ENCODE measurements at regions not wholly inside any gene's neighbourhood (a gene's known extent, or its start where the extent isn't known, plus 50 kb on each side); places are given as distances from the start of the nearest gene placed in this dataset.

DNA sequence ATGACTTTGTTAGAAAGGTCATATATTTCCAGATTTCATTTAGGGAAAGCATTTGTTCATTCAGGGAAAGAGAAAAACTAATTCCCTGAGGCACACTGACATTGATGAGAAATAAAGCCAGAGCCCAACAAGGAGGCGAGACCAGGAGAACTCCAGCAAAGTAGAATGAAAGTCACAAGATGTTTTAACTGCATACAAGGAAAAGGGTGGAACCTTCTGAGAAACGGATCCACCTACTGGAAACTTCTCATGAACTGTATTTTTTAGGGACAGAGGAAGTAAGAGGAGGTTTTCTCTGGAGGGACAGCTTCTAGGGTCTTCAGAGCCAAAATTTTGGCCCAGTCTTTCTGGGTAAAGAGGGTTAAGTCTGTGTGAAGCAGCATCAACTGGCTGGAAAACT is 548.2 kb upstream of the PIK3C3 start (continued):
- TF ChIP-seq EGR1 (IDR thresholded peaks at IDR 0.05; ENCODE audit: borderline replicate concordance in 1 of 2, low read depth in 2 of 2, low read length in 2 of 2) (no peak), NR2C2 (IDR thresholded peaks at IDR 0.05; ENCODE audit: borderline replicate concordance, control insufficient read depth, insufficient read length, low read depth) (no peak), SREBF1 (IDR thresholded peaks at IDR 0.05; ENCODE audit: low read length) (no peak), POLR2A (IDR thresholded peaks at IDR 0.05; ENCODE audit: low read depth, low read length) (no peak), IKZF1 (conservative IDR thresholded peaks at IDR 0.05) (no peak), IKZF2 (IDR thresholded peaks at IDR 0.05) (no peak), HDGF (IDR thresholded peaks at IDR 0.05) (no peak), MXI1 (IDR thresholded peaks at IDR 0.05; ENCODE audit: low read depth, low read length) (no peak), NBN (IDR thresholded peaks at IDR 0.05) (no peak)
- TF ChIP-seq, protein P1, sequence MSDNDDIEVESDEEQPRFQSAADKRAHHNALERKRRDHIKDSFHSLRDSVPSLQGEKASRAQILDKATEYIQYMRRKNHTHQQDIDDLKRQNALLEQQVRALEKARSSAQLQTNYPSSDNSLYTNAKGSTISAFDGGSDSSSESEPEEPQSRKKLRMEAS (IDR thresholded peaks at IDR 0.05; ENCODE audit: low read depth, low read length): no peak
- TF ChIP-seq, protein P2, sequence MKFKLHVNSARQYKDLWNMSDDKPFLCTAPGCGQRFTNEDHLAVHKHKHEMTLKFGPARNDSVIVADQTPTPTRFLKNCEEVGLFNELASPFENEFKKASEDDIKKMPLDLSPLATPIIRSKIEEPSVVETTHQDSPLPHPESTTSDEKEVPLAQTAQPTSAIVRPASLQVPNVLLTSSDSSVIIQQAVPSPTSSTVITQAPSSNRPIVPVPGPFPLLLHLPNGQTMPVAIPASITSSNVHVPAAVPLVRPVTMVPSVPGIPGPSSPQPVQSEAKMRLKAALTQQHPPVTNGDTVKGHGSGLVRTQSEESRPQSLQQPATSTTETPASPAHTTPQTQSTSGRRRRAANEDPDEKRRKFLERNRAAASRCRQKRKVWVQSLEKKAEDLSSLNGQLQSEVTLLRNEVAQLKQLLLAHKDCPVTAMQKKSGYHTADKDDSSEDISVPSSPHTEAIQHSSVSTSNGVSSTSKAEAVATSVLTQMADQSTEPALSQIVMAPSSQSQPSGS (IDR thresholded peaks at IDR 0.05; ENCODE audit: low read length): no peak
- TF ChIP-seq, protein P3, sequence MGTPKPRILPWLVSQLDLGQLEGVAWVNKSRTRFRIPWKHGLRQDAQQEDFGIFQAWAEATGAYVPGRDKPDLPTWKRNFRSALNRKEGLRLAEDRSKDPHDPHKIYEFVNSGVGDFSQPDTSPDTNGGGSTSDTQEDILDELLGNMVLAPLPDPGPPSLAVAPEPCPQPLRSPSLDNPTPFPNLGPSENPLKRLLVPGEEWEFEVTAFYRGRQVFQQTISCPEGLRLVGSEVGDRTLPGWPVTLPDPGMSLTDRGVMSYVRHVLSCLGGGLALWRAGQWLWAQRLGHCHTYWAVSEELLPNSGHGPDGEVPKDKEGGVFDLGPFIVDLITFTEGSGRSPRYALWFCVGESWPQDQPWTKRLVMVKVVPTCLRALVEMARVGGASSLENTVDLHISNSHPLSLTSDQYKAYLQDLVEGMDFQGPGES (IDR thresholded peaks at IDR 0.05): no peak

DNA sequence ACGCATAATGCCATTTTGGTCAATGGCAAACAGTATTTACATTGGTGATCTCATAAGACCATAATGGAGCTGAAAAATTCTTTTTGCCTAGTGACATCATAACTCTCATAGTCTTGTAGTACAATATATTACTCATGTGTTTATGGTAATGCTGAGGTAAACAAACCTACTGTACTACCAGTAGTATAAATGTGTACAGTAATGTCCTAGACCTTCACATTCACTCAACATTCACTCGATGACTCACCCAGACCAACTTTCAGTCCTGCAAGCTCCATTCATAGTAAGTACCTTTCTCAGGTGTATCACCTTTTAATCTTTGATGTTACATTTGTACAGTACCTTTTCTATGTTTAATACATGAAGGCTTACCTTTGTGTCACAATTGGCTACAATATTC is 558.2 kb upstream of the PIK3C3 start:
- H3K4me3 ChIP-seq: no peak overlapping the region
- no peak for DNase-seq (ENCODE audit: low read depth, low spot score)
- no peaks in the 10 kb centered on the region for H3K36me3 ChIP-seq (ENCODE audit: control insufficient read depth in 2 of 2, insufficient read depth in 2 of 2, low read length in 1 of 2)
- ChIA-PET RAD21 (ENCODE audit: unreplicated experiment) (no interaction called here), SMC1A (ENCODE audit: uncharacterized antibody, unreplicated experiment) (no interaction called here), CTCF (no interaction called here), POLR2A (no interaction called here)
- no peak overlapping the region for H3K27ac ChIP-seq (ENCODE audit: control insufficient read depth, insufficient read depth)
- in situ Hi-C loops (cut with MboI): no loop called here
- H3K9ac ChIP-seq (ENCODE audit: control insufficient read depth, insufficient read depth, low read length): no peak overlapping the region
- H4K20me1 ChIP-seq (ENCODE audit: control insufficient read depth, insufficient read depth): no peaks in the 10 kb centered on the region
- intact Hi-C loops (cut with micrococcal nuclease; ENCODE audit: unreplicated experiment): loop anchor here (10.0 kb wide), 1 partner anchor 462 kb away; no protein-coding TSS in a partner anchor
- BruUV-seq (replicated peaks): no TSS peak
- no peak overlapping the region for H3K4me2 ChIP-seq (ENCODE audit: control insufficient read depth, insufficient read depth)
- ATAC-seq: no peak
- H3K27me3 ChIP-seq (replicated peaks in 1 of 2; ENCODE audit: control insufficient read depth in 2 of 2, insufficient read depth in 2 of 2, low read length in 1 of 2): no peaks in the 10 kb centered on the region
- WGBS (ENCODE audit: insufficient coverage, insufficient replicate concordance, low lambda C conversion rate, missing lambda C conversion rate): 48% methylated on average over 2 of the region's 2 CpGs
- H3K79me2 ChIP-seq (ENCODE audit: control insufficient read depth, insufficient read depth, low read length): no peaks in the 10 kb centered on the region
- H2AFZ ChIP-seq (ENCODE audit: control insufficient read depth, low read depth, low read length): no peak overlapping the region
- H3K4me1 ChIP-seq (ENCODE audit: control insufficient read depth, insufficient read depth, low read length): no peaks in the 10 kb centered on the region
- no peaks in the 10 kb centered on the region for H3K9me3 ChIP-seq (replicated peaks; ENCODE audit: control insufficient read depth, insufficient read depth, low read length)
- FAIRE-seq: no peak
- TF ChIP-seq HDAC6 (IDR thresholded peaks at IDR 0.05; ENCODE audit: unreplicated experiment): no peak
- TF ChIP-seq EP300 (IDR thresholded peaks at IDR 0.05; ENCODE audit: borderline replicate concordance in 1 of 2, control insufficient read depth in 1 of 2, low read depth in 2 of 2, low read length in 2 of 2): no peak
- TF ChIP-seq BCL11A (IDR thresholded peaks at IDR 0.05; ENCODE audit: low read depth, low read length): no peak
- no peak for TF ChIP-seq RAD21 (IDR thresholded peaks at IDR 0.05; ENCODE audit: insufficient read depth, low read depth, low read length)
- no peak for TF ChIP-seq CBX3 (IDR thresholded peaks at IDR 0.05; ENCODE audit: borderline replicate concordance, low read depth)
- TF ChIP-seq, protein P4, sequence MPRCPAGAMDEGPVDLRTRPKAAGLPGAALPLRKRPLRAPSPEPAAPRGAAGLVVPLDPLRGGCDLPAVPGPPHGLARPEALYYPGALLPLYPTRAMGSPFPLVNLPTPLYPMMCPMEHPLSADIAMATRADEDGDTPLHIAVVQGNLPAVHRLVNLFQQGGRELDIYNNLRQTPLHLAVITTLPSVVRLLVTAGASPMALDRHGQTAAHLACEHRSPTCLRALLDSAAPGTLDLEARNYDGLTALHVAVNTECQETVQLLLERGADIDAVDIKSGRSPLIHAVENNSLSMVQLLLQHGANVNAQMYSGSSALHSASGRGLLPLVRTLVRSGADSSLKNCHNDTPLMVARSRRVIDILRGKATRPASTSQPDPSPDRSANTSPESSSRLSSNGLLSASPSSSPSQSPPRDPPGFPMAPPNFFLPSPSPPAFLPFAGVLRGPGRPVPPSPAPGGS (IDR thresholded peaks at IDR 0.05; ENCODE audit: borderline replicate concordance, insufficient read depth, low read depth, low read length, poor library complexity, severe bottlenecking): no peak
- TF ChIP-seq LARP7 (IDR thresholded peaks at IDR 0.05): no peak

All from GM12878 (cell line).